ENCODE measurements at regions not wholly inside any gene's neighbourhood (a gene's known extent, or its start where the extent isn't known, plus 50 kb on each side); places are given as distances from the start of the nearest gene placed in this dataset.

DNA sequence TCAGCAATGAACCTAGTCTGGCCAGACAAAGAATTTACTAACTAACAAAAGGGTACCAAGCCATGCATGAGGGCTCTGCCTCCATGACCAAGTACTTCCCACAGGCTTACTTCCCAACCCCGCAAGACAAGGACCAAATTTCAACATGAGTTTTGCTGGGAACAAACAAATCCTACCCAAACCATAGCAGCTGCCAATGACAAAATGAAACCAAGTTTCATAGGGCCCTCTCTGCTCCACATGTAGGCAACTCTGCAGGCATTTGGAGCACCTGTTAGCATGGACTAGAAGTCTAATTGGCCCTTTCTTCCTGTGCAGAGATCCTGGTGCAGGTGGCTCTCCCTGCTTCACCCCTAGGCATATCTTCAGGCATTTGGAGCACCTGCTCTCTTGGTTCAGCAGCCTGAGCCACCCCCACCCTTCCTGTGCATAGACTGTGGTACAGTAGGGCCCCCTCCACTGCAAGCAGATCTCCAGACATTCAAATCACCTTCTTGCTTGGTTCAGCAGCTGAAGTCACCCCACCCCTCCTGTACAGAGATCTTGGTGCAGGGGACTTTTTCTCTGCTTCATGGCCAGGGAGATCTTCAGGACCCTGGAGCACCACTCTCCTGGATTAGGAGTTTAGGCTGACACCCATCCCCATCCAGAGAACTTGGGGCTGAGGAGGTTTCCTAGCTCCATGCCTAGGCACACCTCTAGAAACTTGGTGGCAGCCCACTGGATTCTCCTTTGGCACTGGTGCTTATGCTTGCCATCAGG is 308.7 kb downstream of the RPAP3 start:
- Mint-ChIP-seq H3K27ac (peak overlapping the region; percentile 68 to 97 (median 91)), H3K27me3 (no peaks in the 10 kb centered on the region), H3K9me3 (peaks cover 4 to 17% (median 6%) of the 10 kb centered on the region in 3 donors), H3K36me3 (peaks cover 1% of the 10 kb centered on the region), H3K4me3 (peak overlapping the region; percentile 46 to 91 (median 82)), H3K4me1 (peaks cover 55 to 62% (median 57%) of the 10 kb centered on the region in 3 donors)

DNA sequence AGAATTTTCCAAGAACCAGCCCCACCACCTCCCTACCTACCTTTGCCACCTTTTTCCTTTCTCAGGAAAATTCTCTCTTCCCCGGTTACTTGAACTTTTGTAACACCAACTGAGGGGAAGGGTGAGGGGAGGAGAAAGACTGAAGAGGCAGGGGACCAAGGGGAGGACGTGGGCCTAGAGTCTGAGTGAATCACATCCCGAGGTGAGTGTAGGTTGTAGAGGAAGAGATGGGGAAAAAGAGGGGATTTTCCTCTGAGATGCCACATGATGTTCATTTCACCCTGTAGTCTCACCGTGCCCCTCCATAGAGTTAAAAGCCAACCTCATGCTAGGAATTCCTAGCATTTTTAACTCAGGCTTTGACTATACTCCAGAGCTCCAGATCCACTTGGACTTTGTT is 311.8 kb downstream of the RPAP3 start:
- Mint-ChIP-seq H3K4me3 (peak overlapping the region; percentile 19 to 73 (median 64)), H3K36me3 (peaks cover 1% of the 10 kb centered on the region), H3K27ac (peak overlapping the region; percentile 64 to 88 (median 72)), H3K27me3 (no peaks in the 10 kb centered on the region), H3K9me3 (peaks cover 0 to 9% (median 6%) of the 10 kb centered on the region in 3 donors), H3K4me1 (peaks cover 55 to 61% (median 57%) of the 10 kb centered on the region in 3 donors)

DNA sequence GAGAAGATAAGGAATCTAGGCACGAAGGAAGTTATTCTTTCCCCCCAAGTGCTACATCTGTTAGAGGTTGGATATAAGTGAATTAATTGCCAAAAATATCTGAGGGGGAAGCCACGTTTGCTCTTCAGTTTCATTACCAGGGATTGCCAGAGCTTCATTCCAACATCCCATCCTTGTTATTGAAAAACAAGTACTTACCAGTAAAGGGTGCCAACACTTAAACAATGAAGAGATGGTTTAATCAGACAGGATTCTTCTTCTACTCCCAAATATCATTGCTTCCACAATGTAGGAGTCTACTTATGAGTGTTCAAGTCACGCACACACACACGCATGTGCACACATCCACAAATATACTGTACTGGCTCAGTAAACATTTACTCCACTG is 312.4 kb downstream of the RPAP3 start:
- Mint-ChIP-seq H3K9me3 (peaks cover 0 to 9% (median 6%) of the 10 kb centered on the region in 3 donors), H3K36me3 (peaks cover 1% of the 10 kb centered on the region), H3K27me3 (no peaks in the 10 kb centered on the region), H3K4me1 (peaks cover 55 to 61% (median 55%) of the 10 kb centered on the region in 3 donors), H3K4me3 (peak overlapping the region in 2 of 4 donors; percentile 79 to 81), H3K27ac (peak overlapping the region; percentile 10 to 72 (median 64))

DNA sequence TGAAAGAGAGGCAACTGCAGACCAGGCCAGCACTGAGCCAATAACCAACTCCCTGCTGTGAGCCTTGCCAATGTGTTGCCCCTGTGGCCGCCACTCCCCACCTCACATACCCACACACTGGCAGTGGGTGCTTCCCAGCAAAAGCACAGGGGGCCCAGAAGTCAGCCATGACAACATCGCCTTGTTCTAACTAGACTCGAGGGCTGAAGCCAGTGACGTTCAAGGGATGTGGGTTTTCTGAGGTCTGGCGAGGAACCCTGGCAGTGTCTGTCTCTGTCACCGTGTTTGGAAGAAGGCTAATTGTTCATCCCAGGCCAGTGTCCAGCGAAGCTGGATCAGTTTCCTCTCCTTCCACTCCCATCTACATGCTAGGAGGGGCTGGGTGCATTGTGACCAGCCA is 311.8 kb upstream of the AMIGO2 start:
- Mint-ChIP-seq H3K4me1 (peaks cover 42 to 46% (median 43%) of the 10 kb centered on the region in 3 donors), H3K27ac (peak overlapping the region; percentile 2 to 86 (median 69)), H3K36me3 (peaks cover 1% of the 10 kb centered on the region), H3K4me3 (peak overlapping the region in 2 of 4 donors; percentile 14 to 67), H3K9me3 (peaks cover 1 to 4% (median 3%) of the 10 kb centered on the region in 3 donors), H3K27me3 (no peaks in the 10 kb centered on the region)

DNA sequence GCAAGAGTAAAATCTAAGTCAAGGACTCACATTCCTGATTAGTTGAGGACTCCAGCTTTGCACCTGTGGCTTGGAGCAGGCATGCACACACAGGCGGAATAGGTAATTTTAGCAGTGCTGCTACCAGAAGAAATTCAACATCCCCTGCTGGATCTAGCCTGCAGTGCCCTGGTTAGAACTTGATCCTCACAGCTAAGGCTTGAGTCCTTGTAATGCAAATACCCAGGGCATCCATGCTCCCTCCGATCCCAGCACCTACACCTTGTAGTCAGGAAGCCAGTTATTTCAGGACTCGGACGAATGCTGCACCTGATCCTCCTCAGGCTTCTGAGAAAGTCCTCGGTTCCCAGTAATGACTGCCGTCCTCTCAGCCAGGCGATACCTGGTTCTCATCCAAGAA is 309.0 kb upstream of the AMIGO2 start:
- Mint-ChIP-seq H3K4me3 (no peak overlapping the region), H3K9me3 (peaks cover 0 to 1% (median 1%) of the 10 kb centered on the region in 3 donors), H3K27ac (peak overlapping the region in 1 of 3 donors; percentile 20), H3K36me3 (peaks cover under 1% of the 10 kb centered on the region), H3K4me1 (peaks cover 31 to 47% (median 40%) of the 10 kb centered on the region in 3 donors), H3K27me3 (no peaks in the 10 kb centered on the region)

DNA sequence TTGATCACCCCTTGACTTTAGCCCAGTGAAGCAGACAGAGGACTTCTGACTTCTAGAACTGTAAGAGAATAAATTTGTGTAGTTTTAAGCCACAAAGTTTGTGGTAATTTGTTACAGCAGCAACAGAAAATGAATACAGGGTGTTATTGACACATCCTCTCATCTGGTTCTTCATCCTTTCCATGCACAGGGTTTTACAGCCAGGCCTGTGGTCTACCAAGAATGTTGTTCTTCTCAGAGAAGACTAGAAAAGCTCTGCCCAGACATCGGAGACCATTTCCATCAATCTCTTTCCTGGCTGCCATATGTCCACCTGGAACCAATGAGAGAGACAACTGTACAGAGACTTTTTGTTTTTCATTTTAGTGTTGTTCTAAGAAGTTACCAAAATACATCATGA is 308.2 kb upstream of the AMIGO2 start:
- H3K4me3 Mint-ChIP-seq = no peak overlapping the region
- H3K4me1 Mint-ChIP-seq = peaks cover 27 to 44% (median 39%) of the 10 kb centered on the region in 3 donors
- no peaks in the 10 kb centered on the region for H3K27me3 Mint-ChIP-seq
- H3K9me3 Mint-ChIP-seq = peaks cover 0 to 1% (median 1%) of the 10 kb centered on the region in 3 donors
- H3K27ac Mint-ChIP-seq = no peak overlapping the region
- no peaks in the 10 kb centered on the region for H3K36me3 Mint-ChIP-seq

DNA sequence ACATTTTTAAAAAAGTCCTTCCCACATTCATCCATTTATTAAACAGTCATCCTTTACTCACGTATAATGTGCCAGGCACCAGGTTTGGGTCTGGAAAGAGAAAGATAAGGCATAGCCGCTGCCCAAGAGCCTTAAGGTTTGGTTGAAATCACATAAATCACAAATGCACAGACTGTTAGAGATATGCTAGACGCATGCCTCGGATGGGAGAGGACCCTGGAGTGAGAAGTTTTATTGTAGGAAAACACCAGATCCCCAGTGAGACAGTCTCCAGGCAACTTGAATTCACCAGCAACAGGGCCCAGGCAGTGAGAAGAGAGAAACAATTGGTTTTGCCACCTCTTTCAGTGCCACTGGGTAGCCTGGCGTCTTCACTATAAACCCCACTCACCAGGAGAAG is 305.9 kb upstream of the AMIGO2 start:
- no peak overlapping the region for H3K27ac Mint-ChIP-seq

DNA sequence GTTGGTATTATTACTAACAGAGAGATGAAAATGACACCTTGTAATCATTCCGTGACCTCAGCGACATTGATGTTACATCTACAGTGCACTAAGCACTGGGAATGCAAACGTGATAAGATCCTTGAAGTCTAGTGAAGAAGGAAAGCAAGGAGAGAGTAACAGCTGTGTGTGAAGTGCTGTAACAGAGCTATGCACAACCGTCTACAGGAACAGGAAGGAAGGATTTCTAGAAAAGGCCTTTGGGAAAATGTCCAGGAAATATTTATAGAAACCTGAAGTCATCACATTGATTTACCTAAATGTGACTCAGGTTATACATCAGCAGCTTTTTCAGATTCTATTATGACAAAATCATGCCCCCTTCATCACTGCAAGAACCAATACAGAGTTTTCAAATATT is 304.2 kb upstream of the AMIGO2 start:
- Mint-ChIP-seq H3K9me3 (peaks cover 1 to 7% (median 2%) of the 10 kb centered on the region in 3 donors), H3K4me3 (no peak overlapping the region), H3K27ac (no peak overlapping the region), H3K36me3 (no peaks in the 10 kb centered on the region), H3K4me1 (peaks cover 15 to 32% (median 28%) of the 10 kb centered on the region in 3 donors), H3K27me3 (no peaks in the 10 kb centered on the region)

More for the DNA sequence above, 305.9 kb upstream of the AMIGO2 start:
- H3K4me1 Mint-ChIP-seq = peaks cover 14 to 32% (median 26%) of the 10 kb centered on the region in 3 donors
- H3K9me3 Mint-ChIP-seq = peaks cover 1 to 7% (median 3%) of the 10 kb centered on the region in 3 donors
- no peaks in the 10 kb centered on the region for H3K36me3 Mint-ChIP-seq
- no peaks in the 10 kb centered on the region for H3K27me3 Mint-ChIP-seq
- H3K4me3 Mint-ChIP-seq = no peak overlapping the region

DNA sequence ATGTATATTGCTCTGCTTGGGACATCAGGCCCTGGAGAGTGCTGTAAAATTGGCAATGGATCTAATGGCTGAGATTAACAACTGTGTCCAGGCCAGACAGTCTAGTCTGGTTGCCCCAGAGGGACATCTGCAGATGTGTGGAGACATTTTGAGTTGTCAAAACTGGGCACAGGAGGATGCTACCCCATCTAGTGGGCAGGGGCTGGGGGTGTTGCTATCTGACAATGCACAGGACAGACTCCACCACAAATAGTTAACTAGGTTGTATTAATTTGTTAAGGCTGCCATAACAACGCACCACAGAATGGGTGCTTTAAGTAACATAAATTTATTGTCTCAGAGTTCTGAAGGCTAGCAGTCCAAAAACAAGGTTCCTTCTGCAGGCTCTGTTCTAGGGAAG is 302.5 kb upstream of the AMIGO2 start:
- H3K4me1 Mint-ChIP-seq = peaks cover 18 to 35% (median 34%) of the 10 kb centered on the region in 3 donors
- H3K4me3 Mint-ChIP-seq = no peak overlapping the region
- H3K27me3 Mint-ChIP-seq = no peaks in the 10 kb centered on the region
- peaks cover 0 to 7% (median 2%) of the 10 kb centered on the region in 3 donors for H3K9me3 Mint-ChIP-seq
- H3K27ac Mint-ChIP-seq = peak overlapping the region in 1 of 3 donors; percentile 9
- no peaks in the 10 kb centered on the region for H3K36me3 Mint-ChIP-seq

DNA sequence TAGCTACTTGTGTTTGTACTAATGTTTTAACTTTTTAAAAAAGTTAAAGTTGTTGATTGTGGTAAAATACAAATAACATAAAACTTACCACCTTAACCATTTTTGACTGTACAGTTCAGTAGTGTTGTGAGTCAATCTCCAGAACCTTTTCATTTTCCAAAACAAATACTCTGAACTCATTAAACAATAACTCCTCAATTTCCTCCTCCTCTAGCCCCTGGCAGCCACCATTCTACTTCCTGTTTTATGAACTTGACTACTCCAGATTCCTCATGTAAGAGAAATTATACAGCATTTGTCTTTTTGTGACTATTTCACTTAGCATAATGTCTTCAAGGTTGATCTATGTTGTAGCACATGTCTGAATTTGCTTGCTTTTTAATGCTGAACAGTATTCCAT is 299.1 kb upstream of the AMIGO2 start:
- Mint-ChIP-seq H3K27me3 (no peaks in the 10 kb centered on the region), H3K4me1 (peaks cover 20 to 22% (median 21%) of the 10 kb centered on the region in 3 donors), H3K9me3 (peaks cover 4 to 7% (median 7%) of the 10 kb centered on the region in 3 donors), H3K36me3 (peaks cover 7% of the 10 kb centered on the region), H3K4me3 (no peak overlapping the region), H3K27ac (peak overlapping the region in 1 of 3 donors; percentile 60)

DNA sequence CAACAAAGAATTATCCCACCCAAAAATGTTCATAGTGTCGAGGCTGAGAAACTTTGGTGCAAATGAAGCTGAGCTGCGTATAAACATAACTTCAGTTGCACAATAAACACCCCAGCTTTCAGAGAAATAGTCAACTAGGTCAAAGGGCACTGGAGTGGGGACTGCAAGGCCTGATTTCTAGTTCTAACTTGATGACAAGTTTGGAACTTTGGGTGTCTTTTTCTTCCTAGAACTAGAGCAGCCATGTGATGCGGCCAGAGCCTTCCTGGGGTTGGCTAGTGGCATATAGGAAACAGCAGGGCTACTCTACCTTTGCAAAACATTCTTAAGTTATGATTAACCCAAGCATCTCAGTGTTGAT is 298.4 kb upstream of the AMIGO2 start:
- Mint-ChIP-seq H3K36me3 (peaks cover 7% of the 10 kb centered on the region), H3K9me3 (peaks cover 4 to 7% (median 7%) of the 10 kb centered on the region in 3 donors), H3K27ac (no peak overlapping the region), H3K27me3 (no peaks in the 10 kb centered on the region), H3K4me1 (peaks cover 16 to 18% (median 16%) of the 10 kb centered on the region in 3 donors), H3K4me3 (no peak overlapping the region)

DNA sequence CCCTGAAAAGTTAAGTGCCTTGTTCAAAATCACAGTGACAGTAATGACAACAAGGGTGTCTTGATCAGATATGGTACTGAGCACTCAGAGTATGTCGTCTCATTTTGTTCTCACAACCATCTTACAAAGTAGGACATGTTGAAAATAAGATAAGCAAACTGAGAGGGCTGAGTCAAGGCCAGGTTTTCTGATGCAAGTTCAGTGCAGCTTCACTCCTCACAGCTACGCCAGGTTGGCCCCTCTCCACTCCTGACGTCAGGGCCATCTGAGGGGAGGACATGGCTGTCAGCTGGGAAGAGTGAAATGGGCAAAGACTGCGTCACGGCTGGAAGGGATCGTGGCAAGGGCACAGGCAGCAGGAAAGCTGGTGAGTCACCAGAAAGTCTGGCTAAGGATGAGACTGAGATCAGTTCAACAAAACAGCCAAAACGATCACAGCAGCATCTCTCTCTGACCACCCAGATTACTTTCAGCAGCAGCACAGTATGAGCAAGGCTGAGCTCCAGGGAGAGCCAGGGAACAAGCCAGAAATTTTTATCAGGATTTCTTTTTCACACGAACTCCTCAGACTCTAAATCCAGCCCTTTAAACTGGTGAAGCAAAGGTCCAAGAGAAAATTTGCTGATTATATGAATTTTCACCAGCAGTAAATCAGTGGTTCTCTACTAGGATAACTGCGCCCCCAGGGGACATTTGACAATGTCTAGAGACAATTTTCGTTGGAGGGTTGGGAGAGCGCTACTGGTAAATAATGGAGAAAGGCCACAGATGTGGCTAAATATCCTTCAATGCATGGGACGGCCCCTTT is 297.9 kb upstream of the AMIGO2 start:
- no peak overlapping the region for H3K27ac Mint-ChIP-seq
- no peak overlapping the region for H3K4me3 Mint-ChIP-seq
- peaks cover 10% of the 10 kb centered on the region for H3K36me3 Mint-ChIP-seq
- H3K9me3 Mint-ChIP-seq = peaks cover 4 to 7% (median 6%) of the 10 kb centered on the region in 3 donors
- no peaks in the 10 kb centered on the region for H3K27me3 Mint-ChIP-seq
- H3K4me1 Mint-ChIP-seq = peaks cover 11 to 12% (median 11%) of the 10 kb centered on the region in 3 donors

DNA sequence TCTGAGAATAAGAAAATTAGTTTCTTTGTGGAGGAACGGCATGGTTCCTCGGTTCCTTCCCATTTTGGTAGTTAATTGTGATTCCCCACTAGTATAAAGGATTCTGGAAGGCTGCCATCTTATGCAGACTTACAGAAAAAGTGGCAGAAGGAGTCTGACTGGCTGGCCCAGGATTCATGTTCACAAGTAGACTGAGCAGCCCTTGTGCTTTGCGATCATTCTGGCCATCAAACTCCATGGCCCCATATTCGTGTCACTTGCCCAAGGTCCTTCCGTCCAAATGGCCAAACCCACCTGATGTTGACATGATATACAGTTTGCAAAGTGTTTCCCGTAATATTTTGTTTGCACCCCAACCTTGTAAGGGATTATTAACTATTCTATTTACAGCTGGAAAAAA is 297.2 kb upstream of the AMIGO2 start:
- H3K27me3 Mint-ChIP-seq = no peaks in the 10 kb centered on the region

DNA sequence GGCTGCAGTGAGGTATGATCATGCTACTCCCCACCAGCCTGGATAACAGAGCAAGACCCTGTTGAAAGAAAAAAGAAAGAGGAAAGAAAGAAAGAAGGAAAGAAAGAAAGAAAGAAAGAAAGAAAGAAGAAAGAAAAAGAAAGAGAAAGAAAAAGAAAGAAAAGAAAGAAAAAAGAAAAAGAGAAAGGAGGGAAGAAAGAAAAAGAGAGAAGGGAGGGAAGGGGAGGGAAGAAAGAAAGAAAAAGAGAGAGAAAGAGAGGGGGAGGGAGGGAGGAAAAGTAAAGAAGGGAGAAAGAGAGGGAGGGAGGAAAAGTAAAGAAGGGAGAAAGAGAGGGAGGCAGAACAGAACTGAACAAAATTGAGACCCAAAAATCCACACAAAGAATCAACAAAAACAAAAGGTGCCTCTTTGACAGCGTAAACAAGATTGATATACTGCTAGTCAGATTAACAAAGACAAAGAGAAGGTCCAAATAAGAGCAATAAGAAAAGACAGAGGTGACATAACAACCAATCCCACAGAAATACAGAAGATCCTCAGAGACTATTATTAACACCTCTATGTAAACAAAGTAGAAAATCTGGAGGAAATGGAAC is 293.9 kb upstream of the AMIGO2 start:
- Mint-ChIP-seq H3K4me1 (peaks cover 4 to 5% (median 5%) of the 10 kb centered on the region in 3 donors), H3K9me3 (peaks cover 0 to 6% (median 5%) of the 10 kb centered on the region in 3 donors), H3K27me3 (no peaks in the 10 kb centered on the region), H3K36me3 (peaks cover 17% of the 10 kb centered on the region), H3K27ac (no peak overlapping the region), H3K4me3 (peak overlapping the region in 1 of 4 donors; percentile 82)

More for the DNA sequence above, 297.2 kb upstream of the AMIGO2 start:
- Mint-ChIP-seq H3K4me1 (peaks cover 10 to 11% (median 10%) of the 10 kb centered on the region in 3 donors), H3K27ac (no peak overlapping the region), H3K36me3 (peaks cover 12% of the 10 kb centered on the region), H3K9me3 (peaks cover 4 to 5% (median 4%) of the 10 kb centered on the region in 3 donors), H3K4me3 (no peak overlapping the region)
